ENCODE measurements at regions not wholly inside any gene's neighbourhood (a gene's known extent, or its start where the extent isn't known, plus 50 kb on each side); places are given as distances from the start of the nearest gene placed in this dataset.
"Not testable (repeated sequence)": the region's sequence is repeated elsewhere in the genome, so short reads cannot be mapped to it uniquely, and the experiment has no call there.

DNA sequence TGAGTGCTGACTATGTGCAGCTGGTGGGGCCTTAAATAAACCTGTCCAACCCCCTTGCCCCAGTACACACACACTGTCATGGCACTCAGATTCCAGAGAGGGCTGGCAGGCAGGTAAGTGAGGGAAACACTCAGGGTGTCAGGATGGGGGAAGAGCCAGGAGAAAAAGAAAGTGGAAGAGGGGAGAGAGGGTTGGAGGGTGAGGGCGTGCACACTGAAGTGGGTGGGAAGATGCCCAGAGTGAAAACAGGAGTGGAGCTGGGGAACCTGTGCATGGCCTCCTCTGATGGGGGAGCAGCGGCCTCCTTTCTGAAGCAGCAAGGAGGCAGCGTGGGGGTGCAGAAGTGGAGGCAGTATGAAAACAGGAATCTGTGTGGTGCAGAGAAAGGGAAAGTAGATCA is 160.6 kb upstream of the JUN start:
- ATAC-seq (no peak), DNase-seq (no peak)
- intact Hi-C loops (cut with micrococcal nuclease) = no loop called here

- DNase-seq (no peak), ATAC-seq (no peak)
- intact Hi-C loops (cut with micrococcal nuclease) = no loop called here
Measured at GRCh38 chr1:58946390-58946789, 162.5 kb upstream of the JUN start.

GRCh38 chr1:58948671-58949070 is 164.8 kb upstream of the JUN start:
- ATAC-seq = no peak
- intact Hi-C loops (cut with micrococcal nuclease) = no loop called here
- no peak for DNase-seq

DNA sequence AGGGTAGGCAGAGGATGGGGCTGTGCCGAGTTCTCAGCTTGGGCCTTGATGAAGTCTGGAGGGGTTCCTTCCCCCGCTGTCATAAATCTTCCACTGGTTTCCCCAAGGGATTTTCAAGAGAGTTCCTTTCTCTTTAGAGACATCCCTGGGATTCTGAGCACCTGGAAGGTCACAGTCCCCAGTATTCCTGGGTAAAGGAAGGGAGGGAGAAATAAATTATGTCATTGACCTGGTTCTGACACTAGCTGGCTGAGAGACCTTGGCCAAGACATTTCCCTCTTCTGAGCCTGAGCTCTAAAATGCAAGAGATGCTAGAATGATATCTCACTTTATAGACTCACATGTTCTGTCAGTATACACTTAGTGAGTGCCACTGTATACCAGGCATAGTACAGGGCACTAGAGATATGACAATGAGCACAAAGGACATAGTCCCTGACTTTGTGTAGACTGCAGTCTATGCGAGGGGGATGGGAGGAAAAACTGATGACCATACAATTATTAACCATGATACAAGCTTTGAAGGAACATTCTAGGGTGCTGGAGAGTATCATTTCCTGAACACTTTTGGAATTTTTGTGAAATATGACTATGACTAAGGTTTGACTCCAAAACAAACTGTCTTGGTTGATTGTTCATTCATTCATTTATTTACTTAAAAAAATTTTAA is 165.8 kb upstream of the JUN start:
- intact Hi-C loops (cut with micrococcal nuclease) = no loop called here
- DNase-seq (no peak), ATAC-seq (no peak)

- no peak for DNase-seq
- intact Hi-C loops (cut with micrococcal nuclease) = no loop called here
- ATAC-seq = no peak
Measured at GRCh38 chr1:58950897-58951296, 167.1 kb upstream of the JUN start.

DNA sequence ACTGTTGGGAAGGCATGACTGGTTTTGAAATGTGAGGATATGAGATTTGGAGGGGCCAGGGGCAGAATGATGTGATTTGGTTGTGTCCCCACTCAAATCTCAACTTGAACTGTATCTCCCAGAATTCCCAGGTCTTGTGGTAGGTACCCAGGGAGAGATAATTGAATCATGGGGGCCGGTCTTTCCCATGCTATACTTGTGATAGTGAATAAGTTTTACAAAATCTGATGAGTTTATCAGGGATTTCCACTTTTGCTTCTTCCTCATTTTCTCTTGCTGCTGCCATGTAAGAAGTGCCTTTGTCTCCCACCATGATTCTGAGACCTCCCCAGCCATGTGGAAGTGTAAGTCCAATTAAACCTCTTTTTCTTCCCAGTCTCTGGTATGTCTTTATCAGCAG is 170.1 kb upstream of the JUN start:
- DNase-seq; intact Hi-C loops (cut with micrococcal nuclease); ATAC-seq: not testable (repeated sequence)

DNA sequence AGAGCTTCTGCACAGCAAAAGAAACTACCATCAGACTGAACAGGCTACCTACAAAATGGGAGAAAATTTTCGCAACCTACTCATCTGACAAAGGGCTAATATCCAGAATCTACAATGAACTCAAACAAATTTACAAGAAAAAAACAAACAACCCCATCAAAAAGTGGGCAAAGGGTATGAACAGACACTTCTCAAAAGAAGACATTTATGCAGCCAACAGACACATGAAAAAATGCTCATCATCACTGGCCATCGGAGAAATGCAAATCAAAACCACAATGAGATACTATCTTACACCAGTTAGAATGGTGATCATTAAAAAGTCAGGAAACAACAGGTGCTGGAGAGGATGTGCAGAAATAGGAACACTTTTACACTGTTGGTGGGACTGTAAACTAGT is 179.4 kb upstream of the JUN start:
- ATAC-seq; DNase-seq; intact Hi-C loops (cut with micrococcal nuclease): not testable (repeated sequence)

- intact Hi-C loops (cut with micrococcal nuclease) = no loop called here
- DNase-seq = no peak
- ATAC-seq = peak; percentile 11
Measured at GRCh38 chr1:58964428-58964827, 180.6 kb upstream of the JUN start.

- ATAC-seq = peak; percentile 49
Measured at GRCh38 chr1:58964880-58965279, 181.0 kb upstream of the JUN start.

GRCh38 chr1:58966103-58966916 is 182.5 kb upstream of the JUN start:
- intact Hi-C loops (cut with micrococcal nuclease) = no loop called here

More at GRCh38 chr1:58964880-58965279, 181.0 kb upstream of the JUN start:
- no peak for DNase-seq
- intact Hi-C loops (cut with micrococcal nuclease) = no loop called here

DNA sequence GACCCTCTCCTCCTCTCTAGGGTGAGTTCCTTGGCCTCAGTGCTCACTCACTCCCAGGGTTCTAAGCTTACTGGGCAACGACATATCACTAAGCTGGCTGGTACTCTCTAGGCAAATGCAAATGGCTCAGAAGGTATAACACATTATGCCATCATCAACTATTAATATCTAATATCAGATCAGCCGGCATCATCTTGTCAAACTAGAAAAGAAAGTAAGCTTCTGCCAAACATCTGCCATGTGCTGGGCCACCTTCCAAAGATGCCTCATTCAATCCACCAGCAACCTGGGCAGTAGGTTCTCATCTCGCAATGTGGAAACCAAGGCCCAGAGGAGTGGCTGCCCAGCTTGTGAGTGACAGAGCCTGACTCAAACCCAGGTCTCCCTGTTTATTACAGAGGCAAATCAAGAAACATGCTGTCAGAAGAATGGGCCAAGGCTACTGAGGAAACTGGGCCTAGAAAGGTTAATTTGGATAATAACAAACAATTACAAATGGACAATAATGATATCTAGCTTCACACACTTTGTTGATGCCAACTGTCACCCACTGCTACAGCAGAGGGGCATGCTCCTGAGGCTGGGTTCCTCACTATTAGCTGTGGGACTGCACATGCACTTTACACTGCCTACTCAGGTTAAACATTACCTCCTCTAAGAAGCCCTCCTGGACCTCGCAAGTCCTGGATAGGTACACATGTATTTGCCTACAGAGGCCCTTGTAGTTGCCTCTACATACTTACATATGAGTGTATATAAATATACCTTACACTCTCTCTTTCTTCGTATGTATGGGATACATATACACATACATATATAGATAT is 183.3 kb upstream of the JUN start:
- ATAC-seq (no peak), DNase-seq (no peak)
- intact Hi-C loops (cut with micrococcal nuclease) = no loop called here

More at GRCh38 chr1:58966103-58966916, 182.5 kb upstream of the JUN start:
- DNase-seq (no peak), ATAC-seq (no peak)

DNA sequence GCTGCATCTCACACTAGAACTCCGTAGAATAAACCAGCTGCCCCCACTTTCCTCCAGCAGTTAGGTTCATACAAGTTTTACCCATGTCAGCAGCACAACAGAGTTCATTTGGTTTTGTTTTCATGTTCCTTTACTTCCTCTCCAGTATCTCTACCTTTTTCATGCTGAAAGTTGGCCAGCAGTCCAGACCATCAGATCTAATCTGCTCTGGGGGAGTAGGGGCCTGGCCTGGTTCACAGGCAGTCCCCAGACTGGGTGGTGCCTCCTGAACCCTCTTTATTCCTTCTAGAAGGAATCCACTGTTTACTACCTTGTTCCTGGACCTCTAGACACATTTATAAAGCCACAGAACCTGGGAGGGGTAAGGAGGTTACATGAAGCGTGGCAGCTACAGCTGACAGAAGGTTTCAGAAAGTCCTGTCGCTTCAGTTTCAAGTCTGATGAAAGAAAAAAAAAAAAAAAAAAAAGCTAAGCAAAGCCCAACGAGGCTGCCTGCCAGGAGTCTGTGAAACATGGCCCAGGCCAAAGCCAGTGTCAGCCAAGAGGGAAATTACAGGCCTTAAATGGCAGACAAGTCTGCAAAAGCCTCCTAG is 184.6 kb upstream of the JUN start:
- peak; percentile 90 for DNase-seq
- ATAC-seq = peak; percentile 75
- intact Hi-C loops (cut with micrococcal nuclease) = no loop called here

GRCh38 chr1:58969176-58969575 is 185.3 kb upstream of the JUN start:
- ATAC-seq; DNase-seq; intact Hi-C loops (cut with micrococcal nuclease): not testable (repeated sequence)

- peak; percentile 80 for ATAC-seq
- DNase-seq = peak; percentile 49
- intact Hi-C loops (cut with micrococcal nuclease) = no loop called here
Measured at GRCh38 chr1:58971629-58972140, 187.8 kb upstream of the JUN start.

GRCh38 chr1:58975888-58976287 is 192.0 kb upstream of the JUN start:
- ATAC-seq = no peak
- intact Hi-C loops (cut with micrococcal nuclease) = no loop called here
- DNase-seq = no peak

GRCh38 chr1:58976294-58976693 is 192.4 kb upstream of the JUN start:
- intact Hi-C loops (cut with micrococcal nuclease) = no loop called here
- DNase-seq (no peak), ATAC-seq (peak; percentile 39)

DNA sequence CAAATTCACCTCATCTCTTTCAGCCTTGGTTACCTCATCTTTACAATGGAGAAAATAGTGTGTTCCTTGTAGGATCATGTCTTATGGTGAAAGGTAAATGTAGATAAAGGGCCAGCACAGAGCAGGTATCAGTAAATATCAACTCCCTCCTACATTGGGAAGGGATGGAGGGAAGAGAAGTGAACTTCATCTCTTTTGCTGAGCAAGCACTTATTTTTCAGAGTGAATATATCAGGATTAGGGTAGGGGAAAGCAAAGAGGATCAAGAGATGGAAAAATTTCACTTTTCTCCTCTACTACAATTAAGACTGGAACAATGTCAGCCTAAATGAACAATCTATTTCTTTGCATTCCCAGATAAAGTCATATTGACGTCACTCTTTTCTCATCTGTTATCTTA is 193.8 kb upstream of the JUN start:
- ATAC-seq (no peak), DNase-seq (no peak)
- intact Hi-C loops (cut with micrococcal nuclease) = no loop called here

- intact Hi-C loops (cut with micrococcal nuclease) = no loop called here
- DNase-seq = no peak
- ATAC-seq = no peak
Measured at GRCh38 chr1:58978096-58978495, 194.2 kb upstream of the JUN start.

- DNase-seq = no peak
- intact Hi-C loops (cut with micrococcal nuclease) = no loop called here
- peak; percentile 2 for ATAC-seq
Measured at GRCh38 chr1:58979086-58979485, 195.2 kb upstream of the JUN start.
